ENCODE measurements at regions not wholly inside any gene's neighbourhood (a gene's known extent, or its start where the extent isn't known, plus 50 kb on each side); places are given as distances from the start of the nearest gene placed in this dataset.

- no peak for DNase-seq (ENCODE audit: extremely low spot score)
- ChIA-PET CTCF (interaction anchor here (1.0 kb wide), 1 partner anchor 29 kb away, joined by 3 read pairs; no protein-coding TSS in a partner anchor), POLR2A (no interaction called here)
- TF ChIP-seq, protein P1, sequence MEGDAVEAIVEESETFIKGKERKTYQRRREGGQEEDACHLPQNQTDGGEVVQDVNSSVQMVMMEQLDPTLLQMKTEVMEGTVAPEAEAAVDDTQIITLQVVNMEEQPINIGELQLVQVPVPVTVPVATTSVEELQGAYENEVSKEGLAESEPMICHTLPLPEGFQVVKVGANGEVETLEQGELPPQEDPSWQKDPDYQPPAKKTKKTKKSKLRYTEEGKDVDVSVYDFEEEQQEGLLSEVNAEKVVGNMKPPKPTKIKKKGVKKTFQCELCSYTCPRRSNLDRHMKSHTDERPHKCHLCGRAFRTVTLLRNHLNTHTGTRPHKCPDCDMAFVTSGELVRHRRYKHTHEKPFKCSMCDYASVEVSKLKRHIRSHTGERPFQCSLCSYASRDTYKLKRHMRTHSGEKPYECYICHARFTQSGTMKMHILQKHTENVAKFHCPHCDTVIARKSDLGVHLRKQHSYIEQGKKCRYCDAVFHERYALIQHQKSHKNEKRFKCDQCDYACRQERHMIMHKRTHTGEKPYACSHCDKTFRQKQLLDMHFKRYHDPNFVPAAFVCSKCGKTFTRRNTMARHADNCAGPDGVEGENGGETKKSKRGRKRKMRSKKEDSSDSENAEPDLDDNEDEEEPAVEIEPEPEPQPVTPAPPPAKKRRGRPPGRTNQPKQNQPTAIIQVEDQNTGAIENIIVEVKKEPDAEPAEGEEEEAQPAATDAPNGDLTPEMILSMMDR (IDR thresholded peaks at IDR 0.05; ENCODE audit: control extremely low read depth, extremely low read depth, low read depth, missing control alignments): no peak
These were observed 76.2 kb upstream of the ZFHX3 start for GRCh38 chr16:73124097-73124652.

DNA sequence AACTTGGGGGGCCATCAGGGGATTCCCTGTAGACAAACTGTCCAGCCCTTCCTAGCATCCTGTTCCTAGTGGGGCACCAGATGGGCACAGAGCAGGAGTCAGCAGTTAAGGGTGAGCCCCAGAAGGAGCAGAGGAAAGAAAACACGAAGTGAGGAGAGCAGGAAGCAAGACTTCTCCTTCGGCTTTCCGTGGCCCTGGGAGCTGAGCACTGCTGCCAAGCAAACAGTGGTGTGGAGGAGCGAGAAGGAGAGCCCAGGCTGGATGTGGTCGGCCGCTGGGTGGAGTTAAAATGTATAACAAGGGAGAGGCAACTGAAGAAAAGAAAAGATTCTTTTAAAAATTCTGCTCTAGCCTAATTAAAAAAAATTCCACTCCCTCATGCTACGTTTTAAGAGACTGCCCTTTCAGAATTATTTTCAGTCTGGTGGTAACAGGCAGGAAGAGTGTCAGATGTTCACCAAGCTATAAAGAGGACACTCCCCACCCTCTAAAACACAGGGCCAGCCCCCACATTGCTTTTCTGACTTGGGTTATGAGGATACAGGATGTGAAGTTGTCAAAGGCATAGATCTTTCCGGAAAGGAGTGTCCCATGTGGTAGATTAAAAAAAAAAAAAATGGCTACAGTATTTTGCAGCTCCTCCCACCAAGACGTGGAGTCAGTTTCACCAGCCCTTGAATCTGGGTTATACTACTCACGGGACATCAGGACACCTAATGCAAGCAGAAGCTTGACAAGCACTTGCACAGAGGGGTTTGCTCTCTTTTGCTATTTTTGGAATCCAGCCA lies 74.9 kb upstream of the ZFHX3 start:
- TF ChIP-seq, protein P1 (IDR thresholded peaks at IDR 0.05; ENCODE audit: control extremely low read depth, extremely low read depth, low read depth, missing control alignments): no peak
- no peak for DNase-seq (ENCODE audit: extremely low spot score)
- CTCF ChIA-PET: interaction anchor here (1.0 kb wide), 1 partner anchor 28 kb away, joined by 3 read pairs; no protein-coding TSS in a partner anchor
- POLR2A ChIA-PET: no interaction called here

- ChIA-PET CTCF (interaction anchor here (1.6 kb wide), 1 partner anchor 21 kb away, joined by 3 read pairs; no protein-coding TSS in a partner anchor), POLR2A (no interaction called here)
- no peak for DNase-seq (ENCODE audit: extremely low spot score)
- TF ChIP-seq, protein P1 (IDR thresholded peaks at IDR 0.05; ENCODE audit: control extremely low read depth, extremely low read depth, low read depth, missing control alignments): no peak
These were observed 68.6 kb upstream of the ZFHX3 start for GRCh38 chr16:73116576-73116975.

- TF ChIP-seq, protein P1 (IDR thresholded peaks at IDR 0.05; ENCODE audit: control extremely low read depth, extremely low read depth, low read depth, missing control alignments): no peak
- DNase-seq (ENCODE audit: extremely low spot score): no peak
- POLR2A ChIA-PET: interaction anchor here (0.7 kb wide), 1 partner anchor 131 kb away, joined by 5 read pairs; no protein-coding TSS in a partner anchor
- CTCF ChIA-PET: no interaction called here
These were observed 65.4 kb upstream of the ZFHX3 start for GRCh38 chr16:73113336-73113735.

DNA sequence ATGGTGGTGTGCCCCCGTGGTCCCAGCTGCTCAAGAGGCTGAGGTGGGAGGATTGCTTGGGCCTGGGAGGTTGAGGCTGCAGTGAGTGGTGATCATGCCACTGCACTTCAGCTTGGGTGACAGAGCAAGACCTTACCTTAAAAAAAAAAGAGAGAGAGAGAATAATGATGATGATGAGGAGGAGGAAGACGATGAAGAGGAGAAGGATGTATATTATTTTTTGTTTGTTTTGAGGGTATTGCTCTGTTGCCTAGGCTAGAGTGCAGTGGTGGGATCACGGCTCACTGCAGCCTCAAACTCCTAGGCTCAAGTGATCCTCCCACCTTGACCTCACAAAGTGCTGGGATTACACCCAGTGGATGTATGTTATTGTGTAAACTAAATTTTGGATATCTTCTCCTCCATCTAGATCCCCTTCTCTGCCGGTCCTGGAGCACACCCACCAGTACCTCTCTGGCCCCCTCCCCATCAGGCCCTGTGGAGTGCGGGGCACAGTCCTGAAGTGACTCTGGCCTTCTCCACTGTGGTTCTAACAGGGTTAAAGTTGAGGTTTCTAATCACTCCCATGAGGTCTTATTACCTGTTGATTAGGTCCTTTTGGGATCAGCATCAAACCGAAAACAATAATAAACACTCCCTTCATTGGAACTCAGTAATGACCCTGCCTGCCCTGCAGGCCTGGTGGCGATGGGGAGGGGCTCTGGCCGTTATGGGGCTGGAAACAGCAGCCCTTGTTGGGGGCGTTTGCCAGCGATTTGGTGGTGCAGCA lies 60.5 kb upstream of the ZFHX3 start:
- POLR2A ChIA-PET: no interaction called here

GRCh38 chr16:73107371-73107770 lies 59.4 kb upstream of the ZFHX3 start:
- ChIA-PET POLR2A (no interaction called here), CTCF (no interaction called here)
- TF ChIP-seq, protein P1 (IDR thresholded peaks at IDR 0.05; ENCODE audit: control extremely low read depth, extremely low read depth, low read depth, missing control alignments): no peak
- DNase-seq (ENCODE audit: extremely low spot score): no peak

More for the DNA sequence above, 60.5 kb upstream of the ZFHX3 start:
- CTCF ChIA-PET: no interaction called here
- TF ChIP-seq, protein P1 (IDR thresholded peaks at IDR 0.05; ENCODE audit: control extremely low read depth, extremely low read depth, low read depth, missing control alignments): no peak
- no peak for DNase-seq (ENCODE audit: extremely low spot score)

Data from GM10248 (cell line).